Adrenal gland (tissue), 9 donors: ENCODE measurements at regions not wholly inside any gene's neighbourhood (a gene's known extent, or its start where the extent isn't known, plus 50 kb on each side); places are given as distances from the start of the nearest gene placed in this dataset.

Experiments used
- DNase-seq, 7 donors: peaks; one replicate each; pipeline ENCODE4 v3.0.0-alpha.2; 2019 to 2020
- H3K27ac ChIP-seq, 5 donors: fragments of 200-600 bp; sonication (generic) in 4 of 5; 1 replicate in 3 of 5; 2 replicates in 2 of 5; pipeline versions ENCODE4 v1.5.1 to v1.8.0; 2016 to 2020; ENCODE audit warnings: mild to moderate bottlenecking in 1 of 5
- H3K27me3 ChIP-seq: fragments of 200-600 bp; 2 replicates; pipeline ENCODE4 v1.8.0; 2021
- H3K36me3 ChIP-seq, 2 donors: fragments of 200-600 bp; replicated peaks in 1 of 2; 1 replicate in 1 of 2; 2 replicates in 1 of 2; pipeline versions ENCODE4 v1.5.1 to v1.8.0; 2018 to 2022
- H3K4me1 ChIP-seq, 2 donors: fragments of 200-600 bp; replicated peaks in 1 of 2; 1 replicate in 1 of 2; 2 replicates in 1 of 2; pipeline versions ENCODE4 v1.5.1 to v1.8.0; 2018 to 2021
- H3K4me3 ChIP-seq, 4 donors: fragments of 200-600 bp; sonication (generic) in 3 of 4; one replicate each; pipeline ENCODE4 v1.5.1; 2016 to 2018
- H3K9me3 ChIP-seq, 3 donors: fragments of 200-600 bp; sonication (generic) in 1 of 3; replicated peaks in 1 of 3; 1 replicate in 2 of 3; 2 replicates in 1 of 3; pipeline versions ENCODE4 v1.5.1 to v1.8.0; 2016 to 2021
- POLR2A ChIP-seq, 2 donors: fragments of 450-650 bp; IDR thresholded peaks; one replicate each; pipeline ENCODE4 v1.6.1; 2017; ENCODE audit warnings: antibody characterized with exemption in 2 of 2, mild to moderate bottlenecking in 2 of 2, moderate library complexity in 1 of 2
- WGBS, 4 donors: extraction: QIAGEN DNeasy Blood & Tissue Kit in 2 of 4; methylation state at CpG; one replicate each; pipeline versions ENCODE4 v1.1.5 to v1.1.7; 2013 to 2017; 5-methylcytosine and 5-hydroxymethylcytosine counted together
- intact Hi-C, 2 donors: fragments of 100-400 bp; cut with DNase I; formaldehyde crosslinking; loops; one replicate each; pipeline versions ENCODE4 v1.14.1 to v1.15.0; 2022 to 2023
- TF ChIP-seq, protein P1 (sequence below), 6 experiments: fragments of 450-650 bp in 4 of 6; fragments of 200-600 bp in 2 of 6; sonication (generic) in 1 of 6; IDR thresholded peaks; 1 replicate in 5 of 6; 2 replicates in 1 of 6; pipeline versions ENCODE4 v1.5.1 to v1.8.0; 2016 to 2021; ENCODE audit warnings: antibody characterized with exemption in 6 of 6, mild to moderate bottlenecking in 2 of 6, moderate library complexity in 1 of 6
- donor health status: healthy with polysubstance abuse.
- donor health status: Bipolar disorder and iron deficiency.
- donor health status: DM: yes; HTN: yes; CAD: no.
- donor health status: DM: no; HTN: no; CAD: no.
- donor health status: DM: no; HTN: no; CAD: no.

- Histone ChIP-seq H3K4me3 (no peak overlapping the region), H3K27ac (no peak overlapping the region), H3K27me3 (no peaks in the 10 kb centered on the region), H3K9me3 (no peaks in the 10 kb centered on the region), H3K36me3 (no peaks in the 10 kb centered on the region), H3K4me1 (no peaks in the 10 kb centered on the region)
- intact Hi-C loops, result no loop called here
- no peak for DNase-seq
- no peak for TF ChIP-seq POLR2A (IDR thresholded peaks at IDR 0.05)
- TF ChIP-seq, protein P1, sequence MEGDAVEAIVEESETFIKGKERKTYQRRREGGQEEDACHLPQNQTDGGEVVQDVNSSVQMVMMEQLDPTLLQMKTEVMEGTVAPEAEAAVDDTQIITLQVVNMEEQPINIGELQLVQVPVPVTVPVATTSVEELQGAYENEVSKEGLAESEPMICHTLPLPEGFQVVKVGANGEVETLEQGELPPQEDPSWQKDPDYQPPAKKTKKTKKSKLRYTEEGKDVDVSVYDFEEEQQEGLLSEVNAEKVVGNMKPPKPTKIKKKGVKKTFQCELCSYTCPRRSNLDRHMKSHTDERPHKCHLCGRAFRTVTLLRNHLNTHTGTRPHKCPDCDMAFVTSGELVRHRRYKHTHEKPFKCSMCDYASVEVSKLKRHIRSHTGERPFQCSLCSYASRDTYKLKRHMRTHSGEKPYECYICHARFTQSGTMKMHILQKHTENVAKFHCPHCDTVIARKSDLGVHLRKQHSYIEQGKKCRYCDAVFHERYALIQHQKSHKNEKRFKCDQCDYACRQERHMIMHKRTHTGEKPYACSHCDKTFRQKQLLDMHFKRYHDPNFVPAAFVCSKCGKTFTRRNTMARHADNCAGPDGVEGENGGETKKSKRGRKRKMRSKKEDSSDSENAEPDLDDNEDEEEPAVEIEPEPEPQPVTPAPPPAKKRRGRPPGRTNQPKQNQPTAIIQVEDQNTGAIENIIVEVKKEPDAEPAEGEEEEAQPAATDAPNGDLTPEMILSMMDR (IDR thresholded peaks at IDR 0.05), result no peak
- WGBS, 4 donors, result 56 to 81% (median 65%) methylated on average over 3 of the region's 3 CpGs
Observed at GRCh38 chr5:12269164-12269563, 364.9 kb upstream of the CTNND2 start.

- H3K9me3 ChIP-seq, result no peaks in the 10 kb centered on the region
- 55 to 67% (median 59%) methylated on average over 2 of the region's 2 CpGs for whole genome bisulfite sequencing, 4 donors
- intact Hi-C loops, result no loop called here
- H3K36me3 ChIP-seq, result no peaks in the 10 kb centered on the region
- DNase-seq, result no peak
- H3K4me3 ChIP-seq, result no peak overlapping the region
- TF ChIP-seq POLR2A (IDR thresholded peaks at IDR 0.05), result no peak
- TF ChIP-seq, protein P1 (IDR thresholded peaks at IDR 0.05), result no peak
- H3K4me1 ChIP-seq, result no peaks in the 10 kb centered on the region
- no peaks in the 10 kb centered on the region for H3K27me3 ChIP-seq
- no peak overlapping the region for H3K27ac ChIP-seq
Observed at GRCh38 chr5:12258549-12258948, 354.3 kb upstream of the CTNND2 start.

DNA sequence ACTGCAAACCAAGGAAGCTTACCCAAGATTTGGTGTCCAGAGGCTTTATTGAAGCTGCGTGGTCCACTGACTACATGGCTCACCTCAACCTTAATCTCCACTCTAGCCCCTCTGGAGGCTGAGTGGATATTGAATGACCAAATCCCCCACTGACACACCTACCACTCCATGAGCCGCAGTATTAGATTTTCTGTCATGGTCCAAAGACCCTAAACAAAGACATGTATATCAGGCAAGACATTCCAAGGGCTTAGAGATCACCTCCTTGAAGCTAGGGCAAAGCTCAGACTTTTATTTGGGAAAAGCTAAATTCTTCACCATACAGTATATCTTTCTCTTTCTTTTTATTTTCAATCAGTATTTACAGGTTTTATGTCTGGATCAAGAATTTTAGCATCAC, 346.2 kb upstream of the CTNND2 start:
- Histone ChIP-seq H3K4me1 (no peaks in the 10 kb centered on the region), H3K4me3 (no peak overlapping the region), H3K9me3 (no peaks in the 10 kb centered on the region), H3K27ac (no peak overlapping the region), H3K27me3 (no peaks in the 10 kb centered on the region), H3K36me3 (no peaks in the 10 kb centered on the region)
- 58 to 84% (median 68%) methylated on average over 2 of the region's 2 CpGs for WGBS, 4 donors
- TF ChIP-seq, protein P1 (IDR thresholded peaks at IDR 0.05), result no peak
- TF ChIP-seq POLR2A (IDR thresholded peaks at IDR 0.05), result no peak
- intact Hi-C loops, result no loop called here
- DNase-seq, result no peak

DNA sequence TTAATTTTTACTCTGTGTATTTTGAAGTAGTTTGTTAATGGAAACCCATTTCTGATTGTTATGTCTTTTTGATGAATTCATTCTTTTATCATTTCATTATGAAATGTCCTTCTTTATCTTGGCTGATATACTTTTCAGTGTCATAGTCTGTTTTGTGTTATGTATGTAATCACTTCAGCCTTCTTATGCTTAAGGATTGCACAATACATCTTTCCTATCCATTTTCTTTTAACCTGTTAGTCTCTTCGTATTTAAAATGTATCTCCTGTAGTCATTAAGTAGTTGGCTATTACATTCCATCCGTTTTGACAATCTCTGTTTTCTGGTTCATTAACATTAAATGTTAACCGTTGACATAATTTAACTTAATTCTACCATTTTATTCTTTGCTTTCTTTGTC, 344.6 kb upstream of the CTNND2 start:
- no peak for DNase-seq
- 63 to 77% (median 64%) methylated on average over 3 of the region's 3 CpGs for WGBS, 4 donors
- Histone ChIP-seq H3K36me3 (no peaks in the 10 kb centered on the region), H3K27ac (no peak overlapping the region), H3K27me3 (no peaks in the 10 kb centered on the region), H3K4me3 (no peak overlapping the region), H3K9me3 (no peaks in the 10 kb centered on the region), H3K4me1 (no peaks in the 10 kb centered on the region)
- no peak for TF ChIP-seq POLR2A (IDR thresholded peaks at IDR 0.05)
- TF ChIP-seq, protein P1 (IDR thresholded peaks at IDR 0.05), result no peak
- intact Hi-C loops, result no loop called here
